GM23338 (cell line): ENCODE measurements at regions not wholly inside any gene's neighbourhood (a gene's known extent, or its start where the extent isn't known, plus 50 kb on each side); places are given as distances from the start of the nearest gene placed in this dataset.

ENCODE experiments used
- CREB1 ChIP-seq: fragments of 250-450 bp; sonication (Bioruptor Pico); IDR thresholded peaks from 2 replicates; pipeline ENCODE4 v1.5.0; 2020; ENCODE audit warnings: low read depth, mild to moderate bottlenecking, moderate library complexity
- CTCF ChIP-seq, 2 experiments: fragments of 200-600 bp in 1 of 2; sonication (generic) in 1 of 2; conservative IDR thresholded peaks; 2 replicates each; pipeline versions ENCODE4 v1.5.1 to v1.6.1; 2016 to 2017; ENCODE audit warnings: antibody characterized with exemption in 2 of 2, low read depth in 2 of 2, mild to moderate bottlenecking in 2 of 2, moderate library complexity in 1 of 2
- EZH2phosphoT487 ChIP-seq: fragments of 200-600 bp; sonication (generic); IDR thresholded peaks from one replicate; pipeline ENCODE4 v1.8.1; 2018; ENCODE audit warnings: antibody characterized with exemption; ENCODE audit not compliant: unreplicated experiment

- no peak for TF ChIP-seq CREB1 (CRISPR knock-in tag)
- TF ChIP-seq CTCF (conservative IDR thresholded peaks at IDR 0.05; ENCODE audit: low read depth in 2 of 2) = no peak
- no peak for TF ChIP-seq EZH2phosphoT487
Measured at GRCh38 chr11:112470355-112470754, 209.7 kb upstream of the PLET1 start.
